SK-N-SH (cell line): ENCODE measurements at regions not wholly inside any gene's neighbourhood (a gene's known extent, or its start where the extent isn't known, plus 50 kb on each side); places are given as distances from the start of the nearest gene placed in this dataset.

Source experiments
- CTCF ChIA-PET: fragments of 300-600, 350-600 bp; formaldehyde crosslinking; extraction: SDS; loops from one replicate; lab custom pipeline; 2021; lab: Yijun Ruan, JAX
- POLR2A ChIA-PET: fragments of 350-600 bp; sonication (Branson Sonifier 250); formaldehyde crosslinking; extraction: SDS; loops from one replicate; lab custom pipeline; 2020; ENCODE audit warnings: antibody characterized with exemption, inconsistent platforms; lab: Yijun Ruan, JAX
- DNase-seq: peaks from one replicate; pipeline ENCODE4 v3.0.0; 2012
- H2AFZ ChIP-seq: fragments of 200-600 bp; sonication (generic); 2 replicates; pipeline ENCODE4 v1.8.1; 2016; ENCODE audit warnings: antibody characterized with exemption, mild to moderate bottlenecking, low read depth
- H3F3A ChIP-seq: fragments of 200-600 bp; sonication (generic); replicated peaks from 2 replicates; pipeline ENCODE3; 2016; ENCODE audit warnings: antibody characterized with exemption, mild to moderate bottlenecking; ENCODE audit not compliant: insufficient read depth
- H3K27ac ChIP-seq, 2 experiments: fragments of 200-500 bp in 1 of 2; fragments of 200-600 bp in 1 of 2; sonication (Bioruptor generic) in 1 of 2; sonication (generic), shearing (Covaris generic) in 1 of 2; 2 replicates each; pipeline versions ENCODE4 v1.5.1 to v1.6.1; 2014 to 2016; ENCODE audit warnings: low read depth in 2 of 2, inconsistent platforms in 1 of 2, low read length in 1 of 2, mild to moderate bottlenecking in 1 of 2, mixed read lengths in 1 of 2
- H3K27me3 ChIP-seq: fragments of 200-600 bp; sonication (generic), shearing (Covaris generic); 2 replicates; pipeline ENCODE4 v1.6.1; 2016; ENCODE audit warnings: mixed run types; ENCODE audit not compliant: insufficient read depth
- H3K36me3 ChIP-seq, 2 experiments: fragments of 200-500 bp in 1 of 2; fragments of 200-600 bp in 1 of 2; sonication (Bioruptor generic) in 1 of 2; sonication (generic) in 1 of 2; replicated peaks in 1 of 2; 2 replicates each; pipeline versions ENCODE3 to v1.5.1; 2014 to 2016; ENCODE audit warnings: low read length in 1 of 2, mild to moderate bottlenecking in 1 of 2; ENCODE audit not compliant: insufficient read depth in 2 of 2, control insufficient read depth in 1 of 2
- H3K4me1 ChIP-seq, 2 experiments: fragments of 200-500 bp in 1 of 2; fragments of 200-600 bp in 1 of 2; sonication (Bioruptor generic) in 1 of 2; sonication (generic), shearing (Covaris generic) in 1 of 2; 2 replicates each; pipeline versions ENCODE4 v1.5.1 to v1.6.1; 2014 to 2016; ENCODE audit warnings: low read depth in 1 of 2, low read length in 1 of 2, mixed run types in 1 of 2; ENCODE audit not compliant: insufficient read depth in 2 of 2, control insufficient read depth in 1 of 2
- H3K4me2 ChIP-seq: fragments of 200-600 bp; sonication (generic), shearing (Covaris generic); 2 replicates; pipeline ENCODE4 v1.6.1; 2017; ENCODE audit warnings: mixed run types
- H3K4me3 ChIP-seq, 2 experiments: fragments of 200-500 bp in 1 of 2; fragments of 200-600 bp in 1 of 2; sonication (Bioruptor generic) in 1 of 2; sonication (generic), shearing (Covaris generic) in 1 of 2; 2 replicates each; pipeline versions ENCODE4 v1.5.1 to v1.8.1; 2014 to 2016; ENCODE audit warnings: low read depth in 2 of 2, inconsistent platforms in 1 of 2, low read length in 1 of 2, mild to moderate bottlenecking in 1 of 2, mixed read lengths in 1 of 2, moderate library complexity in 1 of 2
- H3K79me2 ChIP-seq: fragments of 200-600 bp; sonication (generic); 2 replicates; pipeline ENCODE4 v1.8.1; 2017; ENCODE audit warnings: mild to moderate bottlenecking; ENCODE audit not compliant: insufficient read depth
- H3K9ac ChIP-seq: fragments of 200-600 bp; sonication (generic); 2 replicates; pipeline ENCODE4 v1.6.1; 2017; ENCODE audit warnings: mixed run types
- H3K9me2 ChIP-seq: fragments of 200-600 bp; sonication (generic); 2 replicates; pipeline ENCODE4 v1.6.1; 2017; ENCODE audit warnings: mixed run types
- H3K9me3 ChIP-seq: fragments of 200-600 bp; sonication (generic); 2 replicates; pipeline ENCODE4 v1.6.1; 2017; ENCODE audit warnings: mixed run types, mild to moderate bottlenecking, moderate library complexity
- H4K20me1 ChIP-seq: fragments of 200-600 bp; sonication (generic); 2 replicates; pipeline ENCODE4 v1.6.1; 2017; ENCODE audit warnings: mild to moderate bottlenecking, mixed run types; ENCODE audit not compliant: insufficient read depth
- CHD2 ChIP-seq: fragments of 150-350 bp; IDR thresholded peaks from 2 replicates; pipeline ENCODE4 v1.6.1; 2018; ENCODE audit warnings: low read length; ENCODE audit not compliant: partially characterized antibody
- ELF1 ChIP-seq: IDR thresholded peaks from 2 replicates; pipeline ENCODE4 v1.4.0; 2012
- EZH2phosphoT487 ChIP-seq: fragments of 200-600 bp; sonication (generic); IDR thresholded peaks from 2 replicates; pipeline ENCODE4 v1.6.1; 2017; ENCODE audit warnings: low read depth, mixed run types, mild to moderate bottlenecking, antibody characterized with exemption, moderate library complexity, borderline replicate concordance
- FOSL2 ChIP-seq: IDR thresholded peaks from 2 replicates; pipeline ENCODE4 v1.4.0; 2012; ENCODE audit warnings: low read depth, mild to moderate bottlenecking, moderate library complexity, borderline replicate concordance
- FOXJ3 ChIP-seq: sonication (generic); formaldehyde crosslinking; IDR thresholded peaks from 2 replicates; pipeline ENCODE4 v1.5.1; 2020; ENCODE audit warnings: mild to moderate bottlenecking, missing genetic modification reagents
- FOXM1 ChIP-seq: IDR thresholded peaks from 2 replicates; pipeline ENCODE4 v1.4.0; 2012; ENCODE audit warnings: low read depth, mild to moderate bottlenecking
- JUND ChIP-seq: IDR thresholded peaks from 2 replicates; pipeline ENCODE4 v1.4.0; 2012
- MXI1 ChIP-seq: IDR thresholded peaks from 2 replicates; pipeline ENCODE4 v1.6.1; 2012; ENCODE audit warnings: mild to moderate bottlenecking, low read depth, low read length, improper control_type of control experiment
- NRF1 ChIP-seq: IDR thresholded peaks from 2 replicates; pipeline ENCODE4 v1.6.1; 2012; ENCODE audit warnings: low read depth, mild to moderate bottlenecking, low read length
- POLR2AphosphoS5 ChIP-seq: IDR thresholded peaks from 2 replicates; pipeline ENCODE4 v1.6.1; 2012; ENCODE audit warnings: low read depth, low read length
- RAD21 ChIP-seq: IDR thresholded peaks from 2 replicates; pipeline ENCODE4 v1.6.1; 2012; ENCODE audit warnings: mild to moderate bottlenecking, low read length
- RFX5 ChIP-seq: IDR thresholded peaks from 2 replicates; pipeline ENCODE4 v1.6.1; 2012; ENCODE audit warnings: mild to moderate bottlenecking, improper control_type of control experiment, low read length
- RXRA ChIP-seq: IDR thresholded peaks from 2 replicates; pipeline ENCODE4 v1.4.0; 2012; ENCODE audit warnings: low read depth, mild to moderate bottlenecking, borderline replicate concordance
- SIN3A ChIP-seq: IDR thresholded peaks from 2 replicates; pipeline ENCODE4 v1.6.1; 2012; ENCODE audit warnings: low read depth, mild to moderate bottlenecking, low read length, moderate library complexity, borderline replicate concordance
- SMC3 ChIP-seq: IDR thresholded peaks from 2 replicates; pipeline ENCODE4 v1.6.1; 2012; ENCODE audit warnings: low read depth, low read length, improper control_type of control experiment
- TAF1 ChIP-seq: IDR thresholded peaks from 2 replicates; pipeline ENCODE4 v1.6.1; 2012; ENCODE audit warnings: low read depth, mild to moderate bottlenecking, low read length, moderate library complexity, borderline replicate concordance
- TCF12 ChIP-seq: IDR thresholded peaks from 2 replicates; pipeline ENCODE4 v1.4.0; 2012
- TEAD4 ChIP-seq: IDR thresholded peaks from 2 replicates; pipeline ENCODE4 v1.4.0; 2012; ENCODE audit warnings: mild to moderate bottlenecking, borderline replicate concordance; ENCODE audit not compliant: insufficient read depth
- WGBS: methylation state at CpG from one replicate; pipeline ENCODE4 v1.1.6; 2017; ENCODE audit warnings: low lambda C conversion rate; 5-methylcytosine and 5-hydroxymethylcytosine counted together
- TF ChIP-seq, protein P1 (sequence below): IDR thresholded peaks from 2 replicates; pipeline ENCODE4 v1.4.0; 2012; ENCODE audit warnings: low read depth
- TF ChIP-seq, protein P2 (sequence below): IDR thresholded peaks from 2 replicates; pipeline ENCODE4 v1.6.1; 2012; ENCODE audit warnings: mild to moderate bottlenecking, low read depth, low read length, moderate library complexity
- TF ChIP-seq, protein P3 (sequence below): IDR thresholded peaks from 2 replicates; pipeline ENCODE4 v1.4.0; 2012; ENCODE audit warnings: low read depth, borderline replicate concordance
- TF ChIP-seq, protein P4 (sequence below): IDR thresholded peaks from 2 replicates; pipeline ENCODE4; 2012
- TF ChIP-seq, protein P5 (sequence below): fragments of 200-600 bp; sonication (generic); IDR thresholded peaks from 2 replicates; pipeline ENCODE4 v1.6.1; 2017; ENCODE audit warnings: antibody characterized with exemption, mild to moderate bottlenecking, moderate library complexity
- TF ChIP-seq, protein P6 (sequence below): fragments of 150-350 bp; IDR thresholded peaks from 2 replicates; pipeline ENCODE4 v1.6.1; 2017; ENCODE audit warnings: antibody characterized with exemption, low read length, low read depth, borderline replicate concordance

DNA sequence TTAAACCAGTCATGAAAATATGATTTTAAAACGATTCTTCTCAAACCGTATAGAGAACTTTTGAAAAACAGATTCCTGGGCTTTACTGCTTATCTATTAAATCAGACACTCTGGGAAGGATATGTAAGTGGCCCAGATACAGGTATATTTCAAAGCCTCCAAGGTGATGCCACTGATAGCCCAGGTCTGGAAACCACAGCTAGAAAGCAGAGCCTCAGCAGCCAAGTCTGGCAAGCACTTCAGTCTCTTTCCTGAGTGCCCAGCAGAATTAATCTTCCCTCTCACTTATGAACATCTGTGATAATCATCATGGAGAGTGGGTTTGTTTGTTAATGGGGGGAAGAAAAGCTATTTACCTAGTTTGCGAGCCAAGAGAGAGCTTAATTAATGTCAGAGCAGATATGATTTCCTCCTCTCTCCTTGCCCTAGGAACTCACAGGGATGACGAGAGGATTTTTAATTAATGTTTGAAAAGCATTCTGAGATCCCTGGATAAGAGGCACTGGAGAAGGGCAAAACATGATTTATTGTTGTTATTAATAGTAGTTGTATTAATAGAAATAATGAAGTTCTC, 368.4 kb downstream of the TLE1 start (continued):
- TF ChIP-seq NRF1 (no peak), RFX5 (no peak), CHD2 (no peak), JUND (no peak), TCF12 (no peak), RXRA (no peak), EZH2phosphoT487 (no peak), TAF1 (no peak), TEAD4 (no peak), FOSL2 (no peak)
- TF ChIP-seq, protein P1, sequence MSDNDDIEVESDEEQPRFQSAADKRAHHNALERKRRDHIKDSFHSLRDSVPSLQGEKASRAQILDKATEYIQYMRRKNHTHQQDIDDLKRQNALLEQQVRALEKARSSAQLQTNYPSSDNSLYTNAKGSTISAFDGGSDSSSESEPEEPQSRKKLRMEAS, result no peak

DNA sequence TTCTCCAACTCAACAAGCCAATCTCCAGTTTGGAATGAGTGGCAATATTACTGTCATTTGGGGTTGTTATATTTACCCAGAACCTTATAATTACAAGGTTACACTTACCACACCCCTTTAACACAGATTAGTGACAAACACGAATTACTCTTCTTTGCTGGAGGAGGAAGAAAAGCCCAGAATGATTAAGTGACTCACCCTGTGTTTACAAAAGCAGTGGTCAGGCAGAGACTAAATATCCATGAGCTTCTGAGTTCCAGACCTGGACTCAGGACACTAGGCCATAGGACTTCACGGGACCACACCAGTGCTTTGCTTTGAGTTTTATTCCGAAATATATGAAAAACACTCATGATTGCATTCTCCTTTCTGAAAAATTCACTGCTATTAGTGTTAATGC, 370.8 kb downstream of the TLE1 start:
- POLR2A ChIA-PET, result no interaction called here
- Histone ChIP-seq H3F3A (no peaks in the 10 kb centered on the region), H3K4me3 (no peak overlapping the region), H3K9ac (no peak overlapping the region), H3K36me3 (no peaks in the 10 kb centered on the region), H3K79me2 (no peaks in the 10 kb centered on the region), H3K4me2 (no peak overlapping the region), H3K27me3 (no peaks in the 10 kb centered on the region), H2AFZ (no peak overlapping the region), H3K4me1 (no peaks in the 10 kb centered on the region; a peak in 1 of 4 replicates), H3K9me3 (0 out of 2 replicates have a peak, but pooled peaks cover 3% of the 10 kb centered on the region), H3K27ac (no peak overlapping the region), H3K9me2 (no peaks in the 10 kb centered on the region), H4K20me1 (no peaks in the 10 kb centered on the region)
- DNase-seq, result no peak
- WGBS, result 52% methylated on average over 3 of the region's 3 CpGs
- TF ChIP-seq FOXJ3 (CRISPR knock-in tag) (no peak), FOXM1 (no peak), POLR2AphosphoS5 (no peak), CHD2 (no peak), SIN3A (no peak), TEAD4 (no peak), SMC3 (no peak), NRF1 (no peak), ELF1 (no peak), MXI1 (no peak), EZH2phosphoT487 (no peak), RAD21 (no peak)
- TF ChIP-seq, protein P2, sequence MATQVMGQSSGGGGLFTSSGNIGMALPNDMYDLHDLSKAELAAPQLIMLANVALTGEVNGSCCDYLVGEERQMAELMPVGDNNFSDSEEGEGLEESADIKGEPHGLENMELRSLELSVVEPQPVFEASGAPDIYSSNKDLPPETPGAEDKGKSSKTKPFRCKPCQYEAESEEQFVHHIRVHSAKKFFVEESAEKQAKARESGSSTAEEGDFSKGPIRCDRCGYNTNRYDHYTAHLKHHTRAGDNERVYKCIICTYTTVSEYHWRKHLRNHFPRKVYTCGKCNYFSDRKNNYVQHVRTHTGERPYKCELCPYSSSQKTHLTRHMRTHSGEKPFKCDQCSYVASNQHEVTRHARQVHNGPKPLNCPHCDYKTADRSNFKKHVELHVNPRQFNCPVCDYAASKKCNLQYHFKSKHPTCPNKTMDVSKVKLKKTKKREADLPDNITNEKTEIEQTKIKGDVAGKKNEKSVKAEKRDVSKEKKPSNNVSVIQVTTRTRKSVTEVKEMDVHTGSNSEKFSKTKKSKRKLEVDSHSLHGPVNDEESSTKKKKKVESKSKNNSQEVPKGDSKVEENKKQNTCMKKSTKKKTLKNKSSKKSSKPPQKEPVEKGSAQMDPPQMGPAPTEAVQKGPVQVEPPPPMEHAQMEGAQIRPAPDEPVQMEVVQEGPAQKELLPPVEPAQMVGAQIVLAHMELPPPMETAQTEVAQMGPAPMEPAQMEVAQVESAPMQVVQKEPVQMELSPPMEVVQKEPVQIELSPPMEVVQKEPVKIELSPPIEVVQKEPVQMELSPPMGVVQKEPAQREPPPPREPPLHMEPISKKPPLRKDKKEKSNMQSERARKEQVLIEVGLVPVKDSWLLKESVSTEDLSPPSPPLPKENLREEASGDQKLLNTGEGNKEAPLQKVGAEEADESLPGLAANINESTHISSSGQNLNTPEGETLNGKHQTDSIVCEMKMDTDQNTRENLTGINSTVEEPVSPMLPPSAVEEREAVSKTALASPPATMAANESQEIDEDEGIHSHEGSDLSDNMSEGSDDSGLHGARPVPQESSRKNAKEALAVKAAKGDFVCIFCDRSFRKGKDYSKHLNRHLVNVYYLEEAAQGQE, result no peak
- TF ChIP-seq, protein P3, sequence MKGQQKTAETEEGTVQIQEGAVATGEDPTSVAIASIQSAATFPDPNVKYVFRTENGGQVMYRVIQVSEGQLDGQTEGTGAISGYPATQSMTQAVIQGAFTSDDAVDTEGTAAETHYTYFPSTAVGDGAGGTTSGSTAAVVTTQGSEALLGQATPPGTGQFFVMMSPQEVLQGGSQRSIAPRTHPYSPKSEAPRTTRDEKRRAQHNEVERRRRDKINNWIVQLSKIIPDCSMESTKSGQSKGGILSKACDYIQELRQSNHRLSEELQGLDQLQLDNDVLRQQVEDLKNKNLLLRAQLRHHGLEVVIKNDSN, result no peak
- TF ChIP-seq, protein P4, sequence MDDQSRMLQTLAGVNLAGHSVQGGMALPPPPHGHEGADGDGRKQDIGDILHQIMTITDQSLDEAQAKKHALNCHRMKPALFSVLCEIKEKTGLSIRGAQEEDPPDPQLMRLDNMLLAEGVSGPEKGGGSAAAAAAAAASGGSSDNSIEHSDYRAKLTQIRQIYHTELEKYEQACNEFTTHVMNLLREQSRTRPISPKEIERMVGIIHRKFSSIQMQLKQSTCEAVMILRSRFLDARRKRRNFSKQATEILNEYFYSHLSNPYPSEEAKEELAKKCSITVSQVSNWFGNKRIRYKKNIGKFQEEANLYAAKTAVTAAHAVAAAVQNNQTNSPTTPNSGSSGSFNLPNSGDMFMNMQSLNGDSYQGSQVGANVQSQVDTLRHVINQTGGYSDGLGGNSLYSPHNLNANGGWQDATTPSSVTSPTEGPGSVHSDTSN, result no peak
- TF ChIP-seq, protein P5, sequence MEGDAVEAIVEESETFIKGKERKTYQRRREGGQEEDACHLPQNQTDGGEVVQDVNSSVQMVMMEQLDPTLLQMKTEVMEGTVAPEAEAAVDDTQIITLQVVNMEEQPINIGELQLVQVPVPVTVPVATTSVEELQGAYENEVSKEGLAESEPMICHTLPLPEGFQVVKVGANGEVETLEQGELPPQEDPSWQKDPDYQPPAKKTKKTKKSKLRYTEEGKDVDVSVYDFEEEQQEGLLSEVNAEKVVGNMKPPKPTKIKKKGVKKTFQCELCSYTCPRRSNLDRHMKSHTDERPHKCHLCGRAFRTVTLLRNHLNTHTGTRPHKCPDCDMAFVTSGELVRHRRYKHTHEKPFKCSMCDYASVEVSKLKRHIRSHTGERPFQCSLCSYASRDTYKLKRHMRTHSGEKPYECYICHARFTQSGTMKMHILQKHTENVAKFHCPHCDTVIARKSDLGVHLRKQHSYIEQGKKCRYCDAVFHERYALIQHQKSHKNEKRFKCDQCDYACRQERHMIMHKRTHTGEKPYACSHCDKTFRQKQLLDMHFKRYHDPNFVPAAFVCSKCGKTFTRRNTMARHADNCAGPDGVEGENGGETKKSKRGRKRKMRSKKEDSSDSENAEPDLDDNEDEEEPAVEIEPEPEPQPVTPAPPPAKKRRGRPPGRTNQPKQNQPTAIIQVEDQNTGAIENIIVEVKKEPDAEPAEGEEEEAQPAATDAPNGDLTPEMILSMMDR, result no peak
- TF ChIP-seq, protein P6, sequence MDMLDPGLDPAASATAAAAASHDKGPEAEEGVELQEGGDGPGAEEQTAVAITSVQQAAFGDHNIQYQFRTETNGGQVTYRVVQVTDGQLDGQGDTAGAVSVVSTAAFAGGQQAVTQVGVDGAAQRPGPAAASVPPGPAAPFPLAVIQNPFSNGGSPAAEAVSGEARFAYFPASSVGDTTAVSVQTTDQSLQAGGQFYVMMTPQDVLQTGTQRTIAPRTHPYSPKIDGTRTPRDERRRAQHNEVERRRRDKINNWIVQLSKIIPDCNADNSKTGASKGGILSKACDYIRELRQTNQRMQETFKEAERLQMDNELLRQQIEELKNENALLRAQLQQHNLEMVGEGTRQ, result no peak
- CTCF ChIA-PET, result no interaction called here
